WTC11 (cell line): ENCODE measurements at regions not wholly inside any gene's neighbourhood (a gene's known extent, or its start where the extent isn't known, plus 50 kb on each side); places are given as distances from the start of the nearest gene placed in this dataset.
"Not testable (repeated sequence)": the region's sequence is repeated elsewhere in the genome, so short reads cannot be mapped to it uniquely, and the experiment has no call there.

ENCODE experiments used
- ATAC-seq: fragments of 200-7000 bp; cut with Tn5 transposase; 2 replicates; pipeline ENCODE4 v1.10.0; 2021; ENCODE audit warnings: mild to moderate bottlenecking, moderate library complexity
- CTCF ChIA-PET: fragments of 300-600 bp; sonication (Branson Sonifier 250); formaldehyde crosslinking; loops from one replicate; lab custom pipeline; 2021; ENCODE audit warnings: antibody characterized with exemption; lab: Charles Lee
- POLR2A ChIA-PET: fragments of 350-600 bp; sonication (Branson Sonifier 250); formaldehyde crosslinking; loops from one replicate; lab custom pipeline; 2021; ENCODE audit warnings: antibody characterized with exemption; lab: Charles Lee
- DNase-seq: peaks from one replicate; pipeline ENCODE4 v3.0.0; 2021; ENCODE audit warnings: low spot score
- H3K27ac Mint-ChIP-seq: 2 replicates; pipeline ENCODE4 v1.8.0; 2021; ENCODE audit warnings: mixed read lengths
- H3K27me3 Mint-ChIP-seq: 2 replicates; pipeline ENCODE4 v1.8.0; 2021; ENCODE audit warnings: low read depth, mild to moderate bottlenecking, moderate library complexity, mixed read lengths
- H3K36me3 Mint-ChIP-seq: 2 replicates; pipeline ENCODE4 v1.8.0; 2021; ENCODE audit warnings: mixed read lengths
- H3K4me1 Mint-ChIP-seq: 2 replicates; pipeline ENCODE4 v1.8.0; 2022; ENCODE audit warnings: mixed read lengths
- H3K4me3 Mint-ChIP-seq: 2 replicates; pipeline ENCODE4 v1.8.0; 2021; ENCODE audit warnings: mild to moderate bottlenecking, moderate library complexity, mixed read lengths
- H3K9me3 Mint-ChIP-seq: 2 replicates; pipeline ENCODE4 v1.8.0; 2021; ENCODE audit warnings: mixed read lengths
- CBFB ChIP-seq: sonication (generic); formaldehyde crosslinking; IDR thresholded peaks from 2 replicates; pipeline ENCODE4 v1.8.1; 2022; ENCODE audit warnings: mild to moderate bottlenecking, low read depth, missing genetic modification reagents
- CTCF ChIP-seq: fragments of 200-600 bp; IDR thresholded peaks from 2 replicates; pipeline ENCODE4 v1.8.0; 2022; ENCODE audit warnings: antibody characterized with exemption
- E2F1 ChIP-seq: sonication (generic); formaldehyde crosslinking; IDR thresholded peaks from 2 replicates; pipeline ENCODE4 v1.8.0; 2022; ENCODE audit warnings: mild to moderate bottlenecking, missing genetic modification reagents
- ELF4 ChIP-seq: sonication (generic); formaldehyde crosslinking; IDR thresholded peaks from 2 replicates; pipeline ENCODE4 v1.8.1; 2022; ENCODE audit warnings: low read depth, mild to moderate bottlenecking, moderate library complexity, missing genetic modification reagents
- EMX1 ChIP-seq: fragments of 250-450 bp; sonication (Bioruptor Pico); IDR thresholded peaks from 2 replicates; pipeline ENCODE4 v1.8.0; 2021; ENCODE audit warnings: mild to moderate bottlenecking
- ETV6 ChIP-seq: sonication (generic); formaldehyde crosslinking; IDR thresholded peaks from 2 replicates; pipeline ENCODE4 v1.8.1; 2022; ENCODE audit warnings: mild to moderate bottlenecking, missing genetic modification reagents
- GABPB1 ChIP-seq: sonication (generic); formaldehyde crosslinking; IDR thresholded peaks from 2 replicates; pipeline ENCODE4 v1.8.1; 2023; ENCODE audit warnings: mild to moderate bottlenecking, missing genetic modification reagents
- GTF2I ChIP-seq: fragments of 250-450 bp; sonication (Bioruptor Pico); conservative IDR thresholded peaks from 2 replicates; pipeline ENCODE4 v1.4.0; 2021; ENCODE audit warnings: mild to moderate bottlenecking
- IRF1 ChIP-seq: sonication (generic); formaldehyde crosslinking; IDR thresholded peaks from 2 replicates; pipeline ENCODE4 v1.8.0; 2023; ENCODE audit warnings: missing genetic modification reagents
- IRF2 ChIP-seq: sonication (generic); formaldehyde crosslinking; IDR thresholded peaks from 2 replicates; pipeline ENCODE4 v1.8.0; 2022; ENCODE audit warnings: low read depth, missing genetic modification reagents, borderline replicate concordance
- JAZF1 ChIP-seq: fragments of 250-450 bp; sonication (Bioruptor Pico); IDR thresholded peaks from 2 replicates; pipeline ENCODE4 v1.9.0; 2021; ENCODE audit warnings: moderate library complexity, mild to moderate bottlenecking, inconsistent platforms
- JUN ChIP-seq: sonication (generic); formaldehyde crosslinking; IDR thresholded peaks from 2 replicates; pipeline ENCODE4 v1.8.0; 2023; ENCODE audit warnings: mild to moderate bottlenecking, missing genetic modification reagents
- OVOL2 ChIP-seq: fragments of 250-450 bp; sonication (Bioruptor Pico); IDR thresholded peaks from 2 replicates; pipeline ENCODE4 v1.9.0; 2021; ENCODE audit warnings: mild to moderate bottlenecking, borderline replicate concordance
- RELA ChIP-seq: sonication (generic); formaldehyde crosslinking; IDR thresholded peaks from 2 replicates; pipeline ENCODE4 v1.8.1; 2022; ENCODE audit warnings: missing genetic modification reagents, mild to moderate bottlenecking, borderline replicate concordance
- RORB ChIP-seq: fragments of 250-450 bp; sonication (Bioruptor Pico); IDR thresholded peaks from 2 replicates; pipeline ENCODE4 v1.9.0; 2021; ENCODE audit warnings: mild to moderate bottlenecking
- SOX15 ChIP-seq: fragments of 250-450 bp; sonication (Bioruptor Pico); IDR thresholded peaks from 2 replicates; pipeline ENCODE4 v1.9.0; 2021; ENCODE audit warnings: mild to moderate bottlenecking
- TEAD4 ChIP-seq: sonication (generic); formaldehyde crosslinking; IDR thresholded peaks from 2 replicates; pipeline ENCODE4 v1.8.0; 2022; ENCODE audit warnings: mild to moderate bottlenecking, missing genetic modification reagents
- USF1 ChIP-seq: sonication (generic); formaldehyde crosslinking; IDR thresholded peaks from 2 replicates; pipeline ENCODE4 v1.8.0; 2022; ENCODE audit warnings: mild to moderate bottlenecking, missing genetic modification reagents
- ZNF219 ChIP-seq: sonication (generic); formaldehyde crosslinking; IDR thresholded peaks from 2 replicates; pipeline ENCODE4 v1.8.0; 2023; ENCODE audit warnings: missing genetic modification reagents, mild to moderate bottlenecking, borderline replicate concordance
- ZNF317 ChIP-seq: sonication (generic); formaldehyde crosslinking; IDR thresholded peaks from 2 replicates; pipeline ENCODE4 v1.8.1; 2023; ENCODE audit warnings: low read depth, mild to moderate bottlenecking, moderate library complexity, missing genetic modification reagents, borderline replicate concordance
- ZNF671 ChIP-seq: fragments of 250-450 bp; sonication (Bioruptor Pico); IDR thresholded peaks from 2 replicates; pipeline ENCODE4 v1.8.0; 2021; ENCODE audit warnings: mild to moderate bottlenecking

- no peak for TF ChIP-seq GTF2I
- TF ChIP-seq CBFB = no peak
- TF ChIP-seq ZNF671 (CRISPR knock-in tag) = no peak
- no peak for TF ChIP-seq ETV6 (CRISPR knock-in tag)
- no peak for TF ChIP-seq GABPB1
Measured at GRCh38 chr12:33205981-33206380, 233.6 kb downstream of the SYT10 start (continued).

- CTCF ChIA-PET, DNase-seq, H3K27me3 Mint-ChIP-seq, ATAC-seq, H3K4me3 Mint-ChIP-seq, H3K4me1 Mint-ChIP-seq, H3K27ac Mint-ChIP-seq, POLR2A ChIA-PET: not testable (repeated sequence)
- peaks cover 72% of the 10 kb centered on the region for H3K9me3 Mint-ChIP-seq
- peaks cover 22% of the 10 kb centered on the region for H3K36me3 Mint-ChIP-seq
Measured at GRCh38 chr12:33194389-33194788, 245.2 kb downstream of the SYT10 start.

- ATAC-seq = no peak
- POLR2A ChIA-PET = no interaction called here
- Mint-ChIP-seq H3K4me1 (no peaks in the 10 kb centered on the region), H3K4me3 (no peak overlapping the region), H3K36me3 (peaks cover 17% of the 10 kb centered on the region; the same call in 1 of the 2 replicates), H3K27ac (no peak overlapping the region)
- TF ChIP-seq RORB (CRISPR knock-in tag) (no peak), ZNF219 (CRISPR knock-in tag) (no peak), RELA (CRISPR knock-in tag) (no peak)
- TF ChIP-seq, all 79 proteins: peak for 0
- Mint-ChIP-seq H3K27me3 (no peaks in the 10 kb centered on the region; the same call in 1 of the 2 replicates), H3K9me3 (peaks cover 69% of the 10 kb centered on the region)
- no peak for DNase-seq
- CTCF ChIA-PET = no interaction called here
Measured at GRCh38 chr12:33192226-33192625, 247.4 kb downstream of the SYT10 start.

GRCh38 chr12:33187409-33187808 lies 252.2 kb downstream of the SYT10 start:
- H3K9me3 Mint-ChIP-seq = peaks cover 50% of the 10 kb centered on the region
- ATAC-seq = no peak
- no peaks in the 10 kb centered on the region for H3K27me3 Mint-ChIP-seq
- no peak for DNase-seq
- H3K36me3 Mint-ChIP-seq = peaks cover 6% of the 10 kb centered on the region; the same call in 1 of the 2 replicates
- H3K4me1 Mint-ChIP-seq = no peaks in the 10 kb centered on the region
- H3K27ac Mint-ChIP-seq = no peak overlapping the region
- POLR2A ChIA-PET = no interaction called here
- H3K4me3 Mint-ChIP-seq = no peak overlapping the region
- no peak for TF ChIP-seq IRF1 (CRISPR knock-in tag)
- TF ChIP-seq TEAD4 (CRISPR knock-in tag) = no peak
- TF ChIP-seq JAZF1 = no peak
- no peak for TF ChIP-seq USF1
- no peak for TF ChIP-seq ELF4 (CRISPR knock-in tag)
- no peak for TF ChIP-seq CTCF
- no peak for TF ChIP-seq IRF2 (CRISPR knock-in tag)
- TF ChIP-seq EMX1 (CRISPR knock-in tag) = no peak
- no peak for TF ChIP-seq ZNF317 (CRISPR knock-in tag)
- TF ChIP-seq JUN = no peak
- no peak for TF ChIP-seq E2F1 (CRISPR knock-in tag)
- no peak for TF ChIP-seq OVOL2
- TF ChIP-seq SOX15 (CRISPR knock-in tag) = no peak
- CTCF ChIA-PET = interaction anchor here (0.7 kb wide), 1 partner anchor 431 kb away, joined by 3 read pairs; no protein-coding TSS in a partner anchor
